ENCODE measurements at regions not wholly inside any gene's neighbourhood (a gene's known extent, or its start where the extent isn't known, plus 50 kb on each side); places are given as distances from the start of the nearest gene placed in this dataset.

GRCh38 chr12:123064885-123065619 is 84.6 kb downstream of the ARL6IP4 start:
- H3K27me3 ChIP-seq = no peaks in the 10 kb centered on the region
- in situ Hi-C loops (cut with MboI; ENCODE audit: low sequenced_read_pairs in 4 of 4) = no loop called here
- no peak overlapping the region for H3K4me3 ChIP-seq
- peaks cover 78 to 80% of the 10 kb centered on the region in 2 donors for H3K4me1 ChIP-seq
- no peaks in the 10 kb centered on the region for H3K9me3 ChIP-seq
- peak overlapping the region; percentile 85 to 98 (median 94) for H3K27ac ChIP-seq
- intact Hi-C loops (cut with DNase I; ENCODE audit: low total_unique reads) = loop anchor here (1.0 kb wide), 2 partner anchors 15 to 32 kb away; no protein-coding TSS in a partner anchor
- peak; percentile 55 to 83 for DNase-seq
- no peaks in the 10 kb centered on the region for H3K36me3 ChIP-seq
- ATAC-seq = peak; percentile 11 to 43
- TF ChIP-seq POLR2A (IDR thresholded peaks at IDR 0.05) (no peak), CTCF (IDR thresholded peaks at IDR 0.05 in 4 of 5, conservative IDR thresholded peaks at IDR 0.05 in 1 of 5) (peak in 3 of 5 experiments; percentile 17 to 46 (median 22))

DNA sequence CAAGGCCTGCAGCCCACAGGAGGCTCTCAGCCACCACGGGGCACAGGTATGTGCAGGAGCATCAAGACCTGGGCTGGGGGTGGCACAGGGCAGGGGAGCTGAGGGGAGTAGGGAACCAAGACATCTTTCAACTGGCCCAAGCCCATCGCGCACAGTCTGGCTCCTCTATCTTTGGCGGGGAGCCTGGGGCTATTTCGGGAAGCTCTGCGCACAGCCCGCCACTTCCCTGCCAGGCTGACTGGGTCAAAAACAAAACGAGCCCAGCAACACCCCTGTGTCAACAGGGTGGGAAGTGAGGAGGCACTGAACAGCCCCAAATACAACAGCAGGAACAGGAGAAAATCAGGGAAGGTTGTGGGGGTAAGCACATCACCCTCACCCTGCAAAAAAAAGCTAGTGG is 83.9 kb downstream of the ARL6IP4 start:
- ATAC-seq = peak; percentile 62 to 74
- DNase-seq = peak; percentile 74 to 90
- H3K4me1 ChIP-seq = peaks cover 79 to 80% of the 10 kb centered on the region in 2 donors

DNA sequence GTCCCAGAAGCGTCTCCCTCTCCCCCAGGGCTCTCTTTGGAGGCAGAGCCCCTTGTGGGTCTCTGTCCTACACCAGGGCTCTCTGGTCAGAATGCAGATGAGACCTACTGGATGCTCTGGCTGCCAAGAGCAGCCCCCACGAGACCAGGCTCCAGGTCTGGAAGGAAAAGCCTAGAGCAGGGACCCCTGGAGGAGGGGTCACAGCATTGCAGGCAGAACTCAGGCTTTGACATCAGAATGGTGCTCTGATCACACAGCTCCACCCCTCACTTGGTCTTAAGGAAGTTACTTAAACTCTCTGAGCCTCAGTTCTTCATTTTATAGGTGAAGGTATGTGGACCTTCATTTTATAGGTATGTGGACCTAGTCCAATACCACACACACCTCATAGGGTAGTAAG is 83.1 kb downstream of the ARL6IP4 start:
- Histone ChIP-seq H3K4me1 (peaks cover 85 to 88% of the 10 kb centered on the region in 2 donors), H3K9me3 (no peaks in the 10 kb centered on the region), H3K4me3 (no peak overlapping the region), H3K27ac (peak overlapping the region; percentile 85 to 98 (median 94)), H3K27me3 (no peaks in the 10 kb centered on the region), H3K36me3 (no peaks in the 10 kb centered on the region)
- ATAC-seq = no peak
- in situ Hi-C loops (cut with MboI; ENCODE audit: low sequenced_read_pairs in 4 of 4) (no loop called here), intact Hi-C loops (cut with DNase I; ENCODE audit: low total_unique reads) (no loop called here)
- DNase-seq = no peak
- TF ChIP-seq CTCF (IDR thresholded peaks at IDR 0.05 in 4 of 5, conservative IDR thresholded peaks at IDR 0.05 in 1 of 5) (no peak), POLR2A (IDR thresholded peaks at IDR 0.05) (no peak)

More for the DNA sequence above, 83.9 kb downstream of the ARL6IP4 start:
- Histone ChIP-seq H3K27ac (peak overlapping the region; percentile 85 to 98 (median 94)), H3K36me3 (no peaks in the 10 kb centered on the region), H3K9me3 (no peaks in the 10 kb centered on the region), H3K4me3 (no peak overlapping the region), H3K27me3 (no peaks in the 10 kb centered on the region)
- intact Hi-C loops (cut with DNase I; ENCODE audit: low total_unique reads) (loop anchor here (1.0 kb wide), 1 partner anchor 14 kb away; no protein-coding TSS in a partner anchor), in situ Hi-C loops (cut with MboI; ENCODE audit: low sequenced_read_pairs in 4 of 4) (no loop called here)
- TF ChIP-seq POLR2A (IDR thresholded peaks at IDR 0.05) = peak; percentile 32 to 43
- no peak for TF ChIP-seq CTCF (IDR thresholded peaks at IDR 0.05 in 4 of 5, conservative IDR thresholded peaks at IDR 0.05 in 1 of 5)

GRCh38 chr12:123062681-123063486 is 82.4 kb downstream of the ARL6IP4 start:
- ATAC-seq = peak; percentile 66 to 69
- TF ChIP-seq CTCF (IDR thresholded peaks at IDR 0.05 in 4 of 5, conservative IDR thresholded peaks at IDR 0.05 in 1 of 5) = no peak
- peak; percentile 50 to 70 for TF ChIP-seq POLR2A (IDR thresholded peaks at IDR 0.05)
- Histone ChIP-seq H3K36me3 (no peaks in the 10 kb centered on the region), H3K27ac (peak overlapping the region; percentile 85 to 98 (median 94)), H3K9me3 (no peaks in the 10 kb centered on the region), H3K27me3 (no peaks in the 10 kb centered on the region), H3K4me1 (peaks cover 84 to 85% of the 10 kb centered on the region in 2 donors), H3K4me3 (no peak overlapping the region)
- DNase-seq = peak; percentile 56 to 82
- in situ Hi-C loops (cut with MboI; ENCODE audit: low sequenced_read_pairs in 4 of 4) = no loop called here
- intact Hi-C loops (cut with DNase I; ENCODE audit: low total_unique reads) = no loop called here
